HCT116 (cell line): ENCODE measurements at regions not wholly inside any gene's neighbourhood (a gene's known extent, or its start where the extent isn't known, plus 50 kb on each side); places are given as distances from the start of the nearest gene placed in this dataset.

ENCODE experiments used
- ATAC-seq: fragments of 200-7000 bp; cut with Tn5 transposase; 2 replicates; pipeline ENCODE4 v1.9.1; 2020; ENCODE audit warnings: mild to moderate bottlenecking, moderate library complexity
- BruUV-seq: library from RNA; stranded (reverse); fragments of 400-500 nt; replicated peaks from 2 replicates; lab custom pipeline; 2021; lab: Mats Ljungman, UMichigan
- CTCF ChIA-PET: fragments of 300-600 bp; sonication (Branson Sonifier 250); formaldehyde crosslinking; loops from one replicate; lab custom pipeline; 2021; ENCODE audit warnings: antibody characterized with exemption; lab: Charles Lee
- POLR2A ChIA-PET: fragments of 300-600, 350-600 bp; sonication (Branson Sonifier 250); formaldehyde crosslinking; loops from one replicate; lab custom pipeline; 2021; ENCODE audit warnings: antibody characterized with exemption; lab: Charles Lee
- RAD21 ChIA-PET, 2 experiments: fragments of 300-600 bp; sonication (Branson Sonifier 250); formaldehyde crosslinking; loops; one replicate each; lab custom pipeline; 2023; ENCODE audit warnings: low total read pairs in 2 of 2; ENCODE audit not compliant: uncharacterized antibody in 2 of 2, unreplicated experiment in 2 of 2, low non-redundant PET in 1 of 2; lab: Charles Lee
- DNase-seq: peaks from one replicate; pipeline ENCODE4 v3.0.0-alpha.2; 2010; ENCODE audit warnings: low read depth, low spot score
- H2AFZ ChIP-seq: fragments of 200-600 bp; shearing (Covaris generic), sonication (generic); 2 replicates; pipeline ENCODE4 v1.6.1; 2017; ENCODE audit warnings: low read depth, mixed run types, mixed read lengths, antibody characterized with exemption, low read length; ENCODE audit not compliant: poor library complexity, severe bottlenecking
- H3K27ac ChIP-seq: 2 replicates; pipeline ENCODE4 v1.5.1; 2012; ENCODE audit warnings: low read depth, low read length
- H3K27me3 ChIP-seq: fragments of 200-600 bp; sonication (generic); 2 replicates; pipeline ENCODE4 v1.6.1; 2016; ENCODE audit warnings: mixed run types, low read length, mixed read lengths; ENCODE audit not compliant: insufficient read depth
- H3K36me3 ChIP-seq, 2 experiments: fragments of 200-500 bp in 1 of 2; fragments of 200-600 bp in 1 of 2; sonication (Bioruptor generic) in 1 of 2; sonication (generic) in 1 of 2; 2 replicates each; pipeline versions ENCODE4 v1.5.1 to v1.6.1; 2014 to 2016; ENCODE audit warnings: low read length in 2 of 2, inconsistent platforms in 1 of 2, mixed read lengths in 1 of 2, mixed run types in 1 of 2; ENCODE audit not compliant: insufficient read depth in 2 of 2, control insufficient read depth in 1 of 2
- H3K4me1 ChIP-seq, 2 experiments: fragments of 200-600 bp in 1 of 2; sonication (generic) in 1 of 2; 2 replicates each; pipeline versions ENCODE4 v1.5.1 to v1.6.1; 2012 to 2017; ENCODE audit warnings: low read length in 2 of 2, inconsistent platforms in 1 of 2, mild to moderate bottlenecking in 1 of 2, mixed read lengths in 1 of 2, mixed run types in 1 of 2, moderate library complexity in 1 of 2; ENCODE audit not compliant: insufficient read depth in 2 of 2, control insufficient read depth in 1 of 2
- H3K4me2 ChIP-seq: fragments of 200-600 bp; sonication (generic); 2 replicates; pipeline ENCODE4 v1.6.1; 2017; ENCODE audit warnings: mixed run types, low read length, mixed read lengths
- H3K4me3 ChIP-seq, 2 experiments: fragments of 200-600 bp in 1 of 2; sonication (generic) in 1 of 2; replicated peaks in 1 of 2; 2 replicates each; pipeline ENCODE4 v1.5.1; 2011 to 2016; ENCODE audit warnings: low read length in 2 of 2, control low read depth in 1 of 2, low read depth in 1 of 2, mild to moderate bottlenecking in 1 of 2, mixed read lengths in 1 of 2, mixed run types in 1 of 2
- H3K79me2 ChIP-seq: fragments of 200-600 bp; sonication (generic); 2 replicates; pipeline ENCODE4 v1.6.1; 2017; ENCODE audit warnings: mild to moderate bottlenecking, mixed run types, low read length, moderate library complexity, mixed read lengths; ENCODE audit not compliant: insufficient read depth
- H3K9ac ChIP-seq: fragments of 200-600 bp; sonication (generic); 2 replicates; pipeline ENCODE4 v1.6.1; 2016; ENCODE audit warnings: low read length, mixed read lengths
- H3K9me2 ChIP-seq: fragments of 200-600 bp; sonication (generic), shearing (Covaris generic); 2 replicates; pipeline ENCODE4 v1.6.1; 2017; ENCODE audit warnings: mixed run types, mild to moderate bottlenecking, moderate library complexity; ENCODE audit not compliant: insufficient read depth
- H3K9me3 ChIP-seq, 2 experiments: fragments of 200-500 bp in 1 of 2; fragments of 200-600 bp in 1 of 2; sonication (Bioruptor generic) in 1 of 2; sonication (generic) in 1 of 2; 2 replicates each; pipeline ENCODE4 v1.6.1; 2014 to 2017; ENCODE audit warnings: low read length in 2 of 2, mixed read lengths in 2 of 2, inconsistent platforms in 1 of 2, low read depth in 1 of 2, mild to moderate bottlenecking in 1 of 2, mixed run types in 1 of 2, moderate library complexity in 1 of 2; ENCODE audit not compliant: control insufficient read depth in 1 of 2, insufficient read depth in 1 of 2
- H4K20me1 ChIP-seq: fragments of 200-600 bp; sonication (generic), shearing (Covaris generic); 2 replicates; pipeline ENCODE4 v1.6.1; 2017; ENCODE audit warnings: mixed run types, mild to moderate bottlenecking, moderate library complexity; ENCODE audit not compliant: insufficient read depth
- CEBPB ChIP-seq: IDR thresholded peaks from 2 replicates; pipeline ENCODE4 v1.6.1; 2012; ENCODE audit warnings: low read depth
- EGR1 ChIP-seq: IDR thresholded peaks from 2 replicates; pipeline ENCODE4 v1.6.1; 2012; ENCODE audit warnings: low read depth
- EZH2phosphoT487 ChIP-seq: fragments of 200-600 bp; IDR thresholded peaks from 2 replicates; pipeline ENCODE4 v1.6.1; 2018; ENCODE audit warnings: antibody characterized with exemption, borderline replicate concordance
- FOSL1 ChIP-seq: IDR thresholded peaks from 2 replicates; pipeline ENCODE4 v1.6.1; 2012; ENCODE audit warnings: low read depth
- RAD21 ChIP-seq: IDR thresholded peaks from 2 replicates; pipeline ENCODE4 v1.6.1; 2012; ENCODE audit warnings: low read depth, mild to moderate bottlenecking
- TCF7L2 ChIP-seq: IDR thresholded peaks from 2 replicates; pipeline ENCODE4 v1.7.0; 2011; ENCODE audit warnings: borderline replicate concordance, inconsistent platforms; ENCODE audit not compliant: insufficient read depth, insufficient read length; ENCODE audit errors: extremely low read depth
- YY1 ChIP-seq: IDR thresholded peaks from 2 replicates; pipeline ENCODE4 v1.6.1; 2011; ENCODE audit warnings: low read length, low read depth, moderate library complexity, mild to moderate bottlenecking; ENCODE audit not compliant: insufficient replicate concordance; ENCODE audit errors: extremely low read depth
- ZBTB33 ChIP-seq: IDR thresholded peaks from 2 replicates; pipeline ENCODE4 v1.6.1; 2011; ENCODE audit warnings: mild to moderate bottlenecking, low read length, moderate library complexity; ENCODE audit not compliant: insufficient replicate concordance; ENCODE audit errors: extremely low read depth
- ZNF274 ChIP-seq: fragments of 200-500 bp; sonication (Bioruptor generic); IDR thresholded peaks from 2 replicates; pipeline ENCODE4 v1.6.1; 2014; ENCODE audit warnings: mild to moderate bottlenecking, low read depth, low read length, inconsistent platforms
- intact Hi-C: fragments of 100-400 bp; cut with micrococcal nuclease; formaldehyde crosslinking; loops from 2 replicates; pipeline ENCODE4 v1.10.0; 2022

- TF ChIP-seq ZNF274: no peak
- TF ChIP-seq YY1: no peak
- no peak for TF ChIP-seq TCF7L2
- no peak for TF ChIP-seq RAD21
- TF ChIP-seq CEBPB: no peak
- TF ChIP-seq ZBTB33: no peak
- no peak for TF ChIP-seq FOSL1
- no peak for TF ChIP-seq EGR1
- no peak for TF ChIP-seq EZH2phosphoT487
- TF ChIP-seq, all 23 proteins: peak for 0
- H3K9me3 ChIP-seq: peaks cover 0 to 6% of the 10 kb centered on the region in 2 experiments; a peak in 1 of 4 replicates
- no peak overlapping the region for H3K9ac ChIP-seq
- ChIA-PET POLR2A (no interaction called here), CTCF (no interaction called here), RAD21 (no interaction called here)
- no peaks in the 10 kb centered on the region for H3K27me3 ChIP-seq
- H3K79me2 ChIP-seq: no peaks in the 10 kb centered on the region
- H3K9me2 ChIP-seq: no peaks in the 10 kb centered on the region
- H4K20me1 ChIP-seq: no peaks in the 10 kb centered on the region
- BruUV-seq: no TSS peak
- no peak overlapping the region for H3K4me2 ChIP-seq
- intact Hi-C loops: no loop called here
- no peak overlapping the region for H3K4me3 ChIP-seq
- no peak overlapping the region for H2AFZ ChIP-seq
- no peaks in the 10 kb centered on the region for H3K36me3 ChIP-seq
- no peak for DNase-seq
- no peak for ATAC-seq
- no peak overlapping the region for H3K27ac ChIP-seq
- H3K4me1 ChIP-seq: no peaks in the 10 kb centered on the region
Observed at GRCh38 chr2:34991508-34992274, 1363.9 kb upstream of the CRIM1 start.
